IMR-90 (cell line): ENCODE measurements at regions not wholly inside any gene's neighbourhood (a gene's known extent, or its start where the extent isn't known, plus 50 kb on each side); places are given as distances from the start of the nearest gene placed in this dataset.

Experiments
- ATAC-seq: fragments of 200-7000 bp; cut with Tn5 transposase; 2 replicates; pipeline ENCODE4 v1.9.1; 2020; ENCODE audit warnings: low read depth, mild to moderate bottlenecking, moderate library complexity
- BruUV-seq: library from RNA; stranded (reverse); fragments of 400-500 nt; replicated peaks from 2 replicates; lab custom pipeline; 2021; lab: Mats Ljungman, UMichigan
- CTCF ChIA-PET: fragments of 300-600 bp; formaldehyde crosslinking; extraction: SDS; loops from one replicate; lab custom pipeline; 2021; ENCODE audit warnings: antibody characterized with exemption; lab: Yijun Ruan, JAX
- POLR2A ChIA-PET: fragments of 300-600 bp; sonication (Branson Sonifier 250); formaldehyde crosslinking; loops from one replicate; lab custom pipeline; 2022; ENCODE audit warnings: antibody characterized with exemption; ENCODE audit not compliant: unreplicated experiment; lab: Charles Lee
- DNase-seq: peaks from one replicate; pipeline ENCODE4 v3.0.0; 2013
- H2AFZ ChIP-seq: replicated peaks from 2 replicates; pipeline ENCODE3; 2013; ENCODE audit warnings: low read length, mild to moderate bottlenecking; ENCODE audit not compliant: poor library complexity
- H2AK5ac ChIP-seq: 2 replicates; pipeline ENCODE4 v1.6.1; 2013; ENCODE audit warnings: low read depth, low read length, inconsistent platforms
- H2AK9ac ChIP-seq: replicated peaks from 2 replicates; pipeline ENCODE3; 2013; ENCODE audit warnings: mild to moderate bottlenecking, low read depth, low read length, moderate library complexity; ENCODE audit not compliant: poor library complexity
- H2BK120ac ChIP-seq: 2 replicates; pipeline ENCODE4 v1.6.1; 2013; ENCODE audit warnings: low read depth, low read length, inconsistent platforms
- H2BK15ac ChIP-seq: 3 replicates; pipeline ENCODE4 v1.6.1; 2013; ENCODE audit warnings: low read depth, low read length, inconsistent platforms
- H2BK20ac ChIP-seq: 2 replicates; pipeline ENCODE4 v1.6.1; 2013; ENCODE audit warnings: low read depth, mild to moderate bottlenecking, inconsistent platforms, low read length, moderate library complexity
- H2BK5ac ChIP-seq: 2 replicates; pipeline ENCODE4 v1.6.1; 2013; ENCODE audit warnings: mild to moderate bottlenecking, low read depth, low read length, inconsistent platforms; ENCODE audit not compliant: poor library complexity, severe bottlenecking
- H3K14ac ChIP-seq: replicated peaks from 2 replicates; pipeline ENCODE4 v1.6.1; 2013; ENCODE audit warnings: low read depth, low read length, inconsistent platforms
- H3K18ac ChIP-seq: 2 replicates; pipeline ENCODE4 v1.6.1; 2013; ENCODE audit warnings: low read depth, low read length, control low read depth
- H3K23ac ChIP-seq: 2 replicates; pipeline ENCODE4 v1.6.1; 2013; ENCODE audit warnings: low read depth, low read length, inconsistent platforms
- H3K27ac ChIP-seq: 2 replicates; pipeline ENCODE4 v1.5.1; 2013; ENCODE audit warnings: mild to moderate bottlenecking, control low read depth, low read length; ENCODE audit not compliant: insufficient read depth
- H3K27me3 ChIP-seq: 2 replicates; pipeline ENCODE4 v1.6.1; 2013; ENCODE audit warnings: low read length; ENCODE audit not compliant: control insufficient read depth, insufficient read depth
- H3K36me3 ChIP-seq: 2 replicates; pipeline ENCODE4 v1.6.1; 2013; ENCODE audit warnings: low read length, mixed read lengths; ENCODE audit not compliant: control insufficient read depth, insufficient read depth
- H3K4ac ChIP-seq: 2 replicates; pipeline ENCODE4 v1.6.1; 2013; ENCODE audit warnings: low read depth, low read length, inconsistent platforms
- H3K4me1 ChIP-seq: 2 replicates; pipeline ENCODE4 v1.6.1; 2013; ENCODE audit warnings: low read length, mixed read lengths; ENCODE audit not compliant: control insufficient read depth, insufficient read depth
- H3K4me2 ChIP-seq: 2 replicates; pipeline ENCODE4 v1.6.1; 2013; ENCODE audit warnings: low read depth, mild to moderate bottlenecking, control low read depth, low read length, moderate library complexity
- H3K4me3 ChIP-seq: 2 replicates; pipeline ENCODE4 v1.5.1; 2013; ENCODE audit warnings: low read depth, mild to moderate bottlenecking, control low read depth, low read length, moderate library complexity; ENCODE audit not compliant: insufficient read depth
- H3K56ac ChIP-seq: 2 replicates; pipeline ENCODE4 v1.6.1; 2013; ENCODE audit warnings: low read length, inconsistent platforms; ENCODE audit not compliant: insufficient read depth; ENCODE audit errors: extremely low read depth
- H3K79me1 ChIP-seq, 2 experiments: 2 replicates each; pipeline ENCODE4 v1.6.1; 2013; ENCODE audit warnings: low read length in 2 of 2, inconsistent platforms in 1 of 2, low read depth in 1 of 2
- H3K9ac ChIP-seq: 2 replicates; pipeline ENCODE4 v1.6.1; 2013; ENCODE audit warnings: low read depth, low read length, control low read depth
- H3K9me1 ChIP-seq: 2 replicates; pipeline ENCODE4 v1.6.1; 2013; ENCODE audit warnings: low read length, inconsistent platforms; ENCODE audit not compliant: insufficient read depth
- H3K9me3 ChIP-seq: 2 replicates; pipeline ENCODE4 v1.6.1; 2013; ENCODE audit warnings: low read length; ENCODE audit not compliant: control insufficient read depth, insufficient read depth
- H4K20me1 ChIP-seq: 2 replicates; pipeline ENCODE4 v1.6.1; 2013; ENCODE audit warnings: low read length, inconsistent platforms; ENCODE audit not compliant: insufficient read depth
- H4K5ac ChIP-seq: 2 replicates; pipeline ENCODE4 v1.6.1; 2013; ENCODE audit warnings: mild to moderate bottlenecking, low read depth, low read length, control low read depth
- H4K8ac ChIP-seq, 2 experiments: 2 replicates each; pipeline ENCODE4 v1.6.1; 2013; ENCODE audit warnings: low read depth in 2 of 2, low read length in 2 of 2, control low read depth in 1 of 2, inconsistent platforms in 1 of 2
- H4K91ac ChIP-seq: 2 replicates; pipeline ENCODE4 v1.6.1; 2013; ENCODE audit warnings: low read depth, low read length, inconsistent platforms; ENCODE audit not compliant: insufficient read depth
- BHLHE40 ChIP-seq: fragments of 150-350 bp; IDR thresholded peaks from 2 replicates; pipeline ENCODE4 v1.6.1; 2016; ENCODE audit warnings: mild to moderate bottlenecking, low read depth, low read length
- CEBPB ChIP-seq: IDR thresholded peaks from 2 replicates; pipeline ENCODE4 v1.6.1; 2012; ENCODE audit warnings: low read depth, low read length, improper control_type of control experiment
- CHD1 ChIP-seq: IDR thresholded peaks from 2 replicates; pipeline ENCODE4 v1.6.1; 2012; ENCODE audit warnings: low read depth, low read length, improper control_type of control experiment
- ELK1 ChIP-seq: fragments of 150-350 bp; IDR thresholded peaks from 2 replicates; pipeline ENCODE4 v1.6.1; 2016; ENCODE audit warnings: low read depth, mild to moderate bottlenecking, low read length, moderate library complexity, borderline replicate concordance
- FOS ChIP-seq: fragments of 150-350 bp; IDR thresholded peaks from 2 replicates; pipeline ENCODE4 v1.6.1; 2016; ENCODE audit warnings: low read depth, low read length
- MXI1 ChIP-seq: IDR thresholded peaks from 2 replicates; pipeline ENCODE4 v1.6.1; 2012; ENCODE audit warnings: low read depth, mild to moderate bottlenecking, low read length, moderate library complexity, borderline replicate concordance
- RAD21 ChIP-seq: IDR thresholded peaks from 2 replicates; pipeline ENCODE4 v1.6.1; 2012; ENCODE audit warnings: low read length, improper control_type of control experiment
- RFX5 ChIP-seq: IDR thresholded peaks from 2 replicates; pipeline ENCODE4 v1.8.0; 2012; ENCODE audit warnings: low read depth, mild to moderate bottlenecking, low read length, moderate library complexity
- SMC3 ChIP-seq: fragments of 150-350 bp; IDR thresholded peaks from 2 replicates; pipeline ENCODE4 v1.6.1; 2016; ENCODE audit warnings: low read depth, mild to moderate bottlenecking, antibody characterized with exemption, low read length, moderate library complexity
- whole genome bisulfite sequencing, 2 experiments: methylation state at CpG; one replicate each; pipeline versions ENCODE4 v1.1.5 to v1.1.7; 2013; ENCODE audit warnings: missing lambda C conversion rate in 2 of 2; ENCODE audit not compliant: insufficient read length in 1 of 2; ENCODE audit errors: extremely low coverage in 2 of 2; 5-methylcytosine and 5-hydroxymethylcytosine counted together
- dilution Hi-C: fragments of 300-500 bp; cut with HindIII; formaldehyde crosslinking; loops from one replicate; pipeline ENCODE4 v1.14.3; 2018; ENCODE audit warnings: low sequenced_read_pairs; ENCODE audit not compliant: unreplicated experiment
- in situ Hi-C: fragments of 300-500 bp; cut with MboI; formaldehyde crosslinking; loops from 3 replicates; pipeline ENCODE4 v1.14.3; 2019; ENCODE audit warnings: low sequenced_read_pairs, inconsistent platforms, mixed read lengths
- intact Hi-C: fragments of 100-400 bp; cut with micrococcal nuclease; formaldehyde crosslinking; loops from 2 replicates; pipeline ENCODE4 v1.10.0; 2022

GRCh38 chr6:47109281-47109680 lies 67.1 kb upstream of the ADGRF1 start:
- H3K4ac ChIP-seq, result no peak overlapping the region
- no peak overlapping the region for H2BK15ac ChIP-seq
- DNase-seq (no peak), ATAC-seq (no peak)
- intact Hi-C loops (no loop called here), dilution Hi-C loops (no loop called here), in situ Hi-C loops (no loop called here)
- H2AFZ ChIP-seq, result no peak overlapping the region
- no peak overlapping the region for H3K27ac ChIP-seq
- POLR2A ChIA-PET, result no interaction called here
- H3K27me3 ChIP-seq, result no peaks in the 10 kb centered on the region
- H2BK20ac ChIP-seq, result no peak overlapping the region
- no peak overlapping the region for H3K4me3 ChIP-seq
- no CpG with 5 or more reads among the region's 2 CpGs for WGBS, 2 experiments
- H3K23ac ChIP-seq, result no peak overlapping the region
- BruUV-seq, result no TSS peak
- no peak overlapping the region for H2BK5ac ChIP-seq
- no peak overlapping the region for H3K4me2 ChIP-seq
- no peak overlapping the region for H2AK5ac ChIP-seq
- H3K56ac ChIP-seq, result no peak overlapping the region; the same call in 1 of the 2 replicates
- H4K20me1 ChIP-seq, result no peaks in the 10 kb centered on the region
- H3K4me1 ChIP-seq, result no peaks in the 10 kb centered on the region
- CTCF ChIA-PET, result interaction anchor here (1.0 kb wide), 1 partner anchor 12 kb away, joined by 3 read pairs; no protein-coding TSS in a partner anchor
- H3K18ac ChIP-seq, result no peak overlapping the region
- no peaks in the 10 kb centered on the region for H3K36me3 ChIP-seq
- H3K79me1 ChIP-seq, result no peaks in the 10 kb centered on the region
- no peaks in the 10 kb centered on the region for H3K9me3 ChIP-seq
- no peak overlapping the region for H3K14ac ChIP-seq
- H2AK9ac ChIP-seq, result no peak overlapping the region
- no peak overlapping the region for H4K8ac ChIP-seq
- peaks cover 7% of the 10 kb centered on the region for H3K9me1 ChIP-seq
- no peak overlapping the region for H4K5ac ChIP-seq
- TF ChIP-seq MXI1 (no peak), RAD21 (no peak), ELK1 (no peak), CHD1 (no peak), SMC3 (no peak), CEBPB (no peak), FOS (no peak), RFX5 (no peak), BHLHE40 (no peak)
- H3K9ac ChIP-seq, result no peak overlapping the region
- H4K91ac ChIP-seq, result no peak overlapping the region
- H2BK120ac ChIP-seq, result no peak overlapping the region
